IMR-90 (cell line): ENCODE measurements at regions not wholly inside any gene's neighbourhood (a gene's known extent, or its start where the extent isn't known, plus 50 kb on each side); places are given as distances from the start of the nearest gene placed in this dataset.

Source experiments
- ATAC-seq: fragments of 200-7000 bp; cut with Tn5 transposase; 2 replicates; pipeline ENCODE4 v1.9.1; 2020; ENCODE audit warnings: low read depth, mild to moderate bottlenecking, moderate library complexity
- BruUV-seq: library from RNA; stranded (reverse); fragments of 400-500 nt; replicated peaks from 2 replicates; lab custom pipeline; 2021; lab: Mats Ljungman, UMichigan
- CTCF ChIA-PET: fragments of 300-600 bp; formaldehyde crosslinking; extraction: SDS; loops from one replicate; lab custom pipeline; 2021; ENCODE audit warnings: antibody characterized with exemption; lab: Yijun Ruan, JAX
- POLR2A ChIA-PET: fragments of 300-600 bp; sonication (Branson Sonifier 250); formaldehyde crosslinking; loops from one replicate; lab custom pipeline; 2022; ENCODE audit warnings: antibody characterized with exemption; ENCODE audit not compliant: unreplicated experiment; lab: Charles Lee
- DNase-seq: peaks from one replicate; pipeline ENCODE4 v3.0.0; 2013
- H2AFZ ChIP-seq: replicated peaks from 2 replicates; pipeline ENCODE3; 2013; ENCODE audit warnings: low read length, mild to moderate bottlenecking; ENCODE audit not compliant: poor library complexity
- H2AK5ac ChIP-seq: 2 replicates; pipeline ENCODE4 v1.6.1; 2013; ENCODE audit warnings: low read depth, low read length, inconsistent platforms
- H2AK9ac ChIP-seq: replicated peaks from 2 replicates; pipeline ENCODE3; 2013; ENCODE audit warnings: mild to moderate bottlenecking, low read depth, low read length, moderate library complexity; ENCODE audit not compliant: poor library complexity
- H2BK120ac ChIP-seq: 2 replicates; pipeline ENCODE4 v1.6.1; 2013; ENCODE audit warnings: low read depth, low read length, inconsistent platforms
- H2BK15ac ChIP-seq: 3 replicates; pipeline ENCODE4 v1.6.1; 2013; ENCODE audit warnings: low read depth, low read length, inconsistent platforms
- H2BK20ac ChIP-seq: 2 replicates; pipeline ENCODE4 v1.6.1; 2013; ENCODE audit warnings: low read depth, mild to moderate bottlenecking, inconsistent platforms, low read length, moderate library complexity
- H2BK5ac ChIP-seq: 2 replicates; pipeline ENCODE4 v1.6.1; 2013; ENCODE audit warnings: mild to moderate bottlenecking, low read depth, low read length, inconsistent platforms; ENCODE audit not compliant: poor library complexity, severe bottlenecking
- H3K14ac ChIP-seq: replicated peaks from 2 replicates; pipeline ENCODE4 v1.6.1; 2013; ENCODE audit warnings: low read depth, low read length, inconsistent platforms
- H3K18ac ChIP-seq: 2 replicates; pipeline ENCODE4 v1.6.1; 2013; ENCODE audit warnings: low read depth, low read length, control low read depth
- H3K23ac ChIP-seq: 2 replicates; pipeline ENCODE4 v1.6.1; 2013; ENCODE audit warnings: low read depth, low read length, inconsistent platforms
- H3K27ac ChIP-seq: 2 replicates; pipeline ENCODE4 v1.5.1; 2013; ENCODE audit warnings: mild to moderate bottlenecking, control low read depth, low read length; ENCODE audit not compliant: insufficient read depth
- H3K27me3 ChIP-seq: 2 replicates; pipeline ENCODE4 v1.6.1; 2013; ENCODE audit warnings: low read length; ENCODE audit not compliant: control insufficient read depth, insufficient read depth
- H3K36me3 ChIP-seq: 2 replicates; pipeline ENCODE4 v1.6.1; 2013; ENCODE audit warnings: low read length, mixed read lengths; ENCODE audit not compliant: control insufficient read depth, insufficient read depth
- H3K4ac ChIP-seq: 2 replicates; pipeline ENCODE4 v1.6.1; 2013; ENCODE audit warnings: low read depth, low read length, inconsistent platforms
- H3K4me1 ChIP-seq: 2 replicates; pipeline ENCODE4 v1.6.1; 2013; ENCODE audit warnings: low read length, mixed read lengths; ENCODE audit not compliant: control insufficient read depth, insufficient read depth
- H3K4me2 ChIP-seq: 2 replicates; pipeline ENCODE4 v1.6.1; 2013; ENCODE audit warnings: low read depth, mild to moderate bottlenecking, control low read depth, low read length, moderate library complexity
- H3K4me3 ChIP-seq: 2 replicates; pipeline ENCODE4 v1.5.1; 2013; ENCODE audit warnings: low read depth, mild to moderate bottlenecking, control low read depth, low read length, moderate library complexity; ENCODE audit not compliant: insufficient read depth
- H3K56ac ChIP-seq: 2 replicates; pipeline ENCODE4 v1.6.1; 2013; ENCODE audit warnings: low read length, inconsistent platforms; ENCODE audit not compliant: insufficient read depth; ENCODE audit errors: extremely low read depth
- H3K79me1 ChIP-seq, 2 experiments: 2 replicates each; pipeline ENCODE4 v1.6.1; 2013; ENCODE audit warnings: low read length in 2 of 2, inconsistent platforms in 1 of 2, low read depth in 1 of 2
- H3K9ac ChIP-seq: 2 replicates; pipeline ENCODE4 v1.6.1; 2013; ENCODE audit warnings: low read depth, low read length, control low read depth
- H3K9me1 ChIP-seq: 2 replicates; pipeline ENCODE4 v1.6.1; 2013; ENCODE audit warnings: low read length, inconsistent platforms; ENCODE audit not compliant: insufficient read depth
- H3K9me3 ChIP-seq: 2 replicates; pipeline ENCODE4 v1.6.1; 2013; ENCODE audit warnings: low read length; ENCODE audit not compliant: control insufficient read depth, insufficient read depth
- H4K20me1 ChIP-seq: 2 replicates; pipeline ENCODE4 v1.6.1; 2013; ENCODE audit warnings: low read length, inconsistent platforms; ENCODE audit not compliant: insufficient read depth
- H4K5ac ChIP-seq: 2 replicates; pipeline ENCODE4 v1.6.1; 2013; ENCODE audit warnings: mild to moderate bottlenecking, low read depth, low read length, control low read depth
- H4K8ac ChIP-seq, 2 experiments: 2 replicates each; pipeline ENCODE4 v1.6.1; 2013; ENCODE audit warnings: low read depth in 2 of 2, low read length in 2 of 2, control low read depth in 1 of 2, inconsistent platforms in 1 of 2
- H4K91ac ChIP-seq: 2 replicates; pipeline ENCODE4 v1.6.1; 2013; ENCODE audit warnings: low read depth, low read length, inconsistent platforms; ENCODE audit not compliant: insufficient read depth
- CHD1 ChIP-seq: IDR thresholded peaks from 2 replicates; pipeline ENCODE4 v1.6.1; 2012; ENCODE audit warnings: low read depth, low read length, improper control_type of control experiment
- FOS ChIP-seq: fragments of 150-350 bp; IDR thresholded peaks from 2 replicates; pipeline ENCODE4 v1.6.1; 2016; ENCODE audit warnings: low read depth, low read length
- MAFK ChIP-seq: IDR thresholded peaks from 2 replicates; pipeline ENCODE4 v1.6.1; 2012; ENCODE audit warnings: low read depth, low read length, improper control_type of control experiment
- MXI1 ChIP-seq: IDR thresholded peaks from 2 replicates; pipeline ENCODE4 v1.6.1; 2012; ENCODE audit warnings: low read depth, mild to moderate bottlenecking, low read length, moderate library complexity, borderline replicate concordance
- WGBS, 2 experiments: methylation state at CpG; one replicate each; pipeline versions ENCODE4 v1.1.5 to v1.1.7; 2013; ENCODE audit warnings: missing lambda C conversion rate in 2 of 2; ENCODE audit not compliant: insufficient read length in 1 of 2; ENCODE audit errors: extremely low coverage in 2 of 2; 5-methylcytosine and 5-hydroxymethylcytosine counted together
- dilution Hi-C: fragments of 300-500 bp; cut with HindIII; formaldehyde crosslinking; loops from one replicate; pipeline ENCODE4 v1.14.3; 2018; ENCODE audit warnings: low sequenced_read_pairs; ENCODE audit not compliant: unreplicated experiment
- in situ Hi-C: fragments of 300-500 bp; cut with MboI; formaldehyde crosslinking; loops from 3 replicates; pipeline ENCODE4 v1.14.3; 2019; ENCODE audit warnings: low sequenced_read_pairs, inconsistent platforms, mixed read lengths
- intact Hi-C: fragments of 100-400 bp; cut with micrococcal nuclease; formaldehyde crosslinking; loops from 2 replicates; pipeline ENCODE4 v1.10.0; 2022
- TF ChIP-seq, protein P1 (sequence below): fragments of 150-350 bp; IDR thresholded peaks from 2 replicates; pipeline ENCODE4 v1.6.1; 2017; ENCODE audit warnings: mild to moderate bottlenecking, antibody characterized with exemption, low read length, low read depth
- TF ChIP-seq, protein P2 (sequence below): conservative IDR thresholded peaks from 2 replicates; pipeline ENCODE4 v1.5.1; 2012; ENCODE audit warnings: mild to moderate bottlenecking, low read depth, low read length, improper control_type of control experiment

DNA sequence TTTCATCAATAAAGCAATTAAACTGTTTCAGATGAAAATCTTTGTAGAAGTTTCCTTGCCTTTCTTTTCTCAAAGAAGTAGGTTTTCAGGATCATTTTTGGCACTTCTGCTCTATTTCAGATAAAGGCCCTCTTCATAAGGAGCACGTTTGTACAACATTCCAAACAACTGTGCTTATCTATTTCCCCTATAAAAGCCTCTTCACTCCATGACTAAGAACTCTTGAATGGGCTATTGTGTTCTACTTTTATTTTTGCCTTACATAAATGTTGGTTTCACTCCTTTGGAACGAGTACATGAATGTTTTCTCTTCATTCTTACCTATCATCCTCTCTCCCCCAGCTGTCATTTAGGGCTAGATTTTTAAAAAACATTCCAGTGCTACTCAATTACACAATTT lies 288.0 kb upstream of the PPP1R2C start:
- no peak overlapping the region for H2BK20ac ChIP-seq
- H2AK9ac ChIP-seq: no peak overlapping the region
- H2AK5ac ChIP-seq: no peak overlapping the region
- H3K4me1 ChIP-seq: no peaks in the 10 kb centered on the region
- WGBS, 2 experiments: no CpG with 5 or more reads among the region's 2 CpGs
- no peak overlapping the region for H3K4ac ChIP-seq
- intact Hi-C loops: no loop called here
- no peak overlapping the region for H2BK15ac ChIP-seq
- H2BK5ac ChIP-seq: no peak overlapping the region
- dilution Hi-C loops: no loop called here
- no peak overlapping the region for H4K8ac ChIP-seq
- POLR2A ChIA-PET: no interaction called here
- no peaks in the 10 kb centered on the region for H3K9me1 ChIP-seq
- in situ Hi-C loops: no loop called here
- H3K79me1 ChIP-seq: no peaks in the 10 kb centered on the region
- no peaks in the 10 kb centered on the region for H3K27me3 ChIP-seq
- DNase-seq: no peak
- BruUV-seq: no TSS peak
- H4K20me1 ChIP-seq: no peaks in the 10 kb centered on the region
- no peak for ATAC-seq
- no peak overlapping the region for H3K9ac ChIP-seq
- H3K27ac ChIP-seq: no peak overlapping the region
- no peak overlapping the region for H3K4me3 ChIP-seq
- no peak overlapping the region for H4K5ac ChIP-seq
- H4K91ac ChIP-seq: no peak overlapping the region
- TF ChIP-seq MAFK (no peak), FOS (no peak), CHD1 (no peak), MXI1 (no peak)
- TF ChIP-seq, protein P1, sequence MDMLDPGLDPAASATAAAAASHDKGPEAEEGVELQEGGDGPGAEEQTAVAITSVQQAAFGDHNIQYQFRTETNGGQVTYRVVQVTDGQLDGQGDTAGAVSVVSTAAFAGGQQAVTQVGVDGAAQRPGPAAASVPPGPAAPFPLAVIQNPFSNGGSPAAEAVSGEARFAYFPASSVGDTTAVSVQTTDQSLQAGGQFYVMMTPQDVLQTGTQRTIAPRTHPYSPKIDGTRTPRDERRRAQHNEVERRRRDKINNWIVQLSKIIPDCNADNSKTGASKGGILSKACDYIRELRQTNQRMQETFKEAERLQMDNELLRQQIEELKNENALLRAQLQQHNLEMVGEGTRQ: no peak
- TF ChIP-seq, protein P2, sequence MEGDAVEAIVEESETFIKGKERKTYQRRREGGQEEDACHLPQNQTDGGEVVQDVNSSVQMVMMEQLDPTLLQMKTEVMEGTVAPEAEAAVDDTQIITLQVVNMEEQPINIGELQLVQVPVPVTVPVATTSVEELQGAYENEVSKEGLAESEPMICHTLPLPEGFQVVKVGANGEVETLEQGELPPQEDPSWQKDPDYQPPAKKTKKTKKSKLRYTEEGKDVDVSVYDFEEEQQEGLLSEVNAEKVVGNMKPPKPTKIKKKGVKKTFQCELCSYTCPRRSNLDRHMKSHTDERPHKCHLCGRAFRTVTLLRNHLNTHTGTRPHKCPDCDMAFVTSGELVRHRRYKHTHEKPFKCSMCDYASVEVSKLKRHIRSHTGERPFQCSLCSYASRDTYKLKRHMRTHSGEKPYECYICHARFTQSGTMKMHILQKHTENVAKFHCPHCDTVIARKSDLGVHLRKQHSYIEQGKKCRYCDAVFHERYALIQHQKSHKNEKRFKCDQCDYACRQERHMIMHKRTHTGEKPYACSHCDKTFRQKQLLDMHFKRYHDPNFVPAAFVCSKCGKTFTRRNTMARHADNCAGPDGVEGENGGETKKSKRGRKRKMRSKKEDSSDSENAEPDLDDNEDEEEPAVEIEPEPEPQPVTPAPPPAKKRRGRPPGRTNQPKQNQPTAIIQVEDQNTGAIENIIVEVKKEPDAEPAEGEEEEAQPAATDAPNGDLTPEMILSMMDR: no peak
- no peaks in the 10 kb centered on the region for H3K36me3 ChIP-seq
- no peak overlapping the region for H2BK120ac ChIP-seq
- no peak overlapping the region for H2AFZ ChIP-seq
- H3K56ac ChIP-seq: no peak overlapping the region
- H3K18ac ChIP-seq: no peak overlapping the region
- H3K23ac ChIP-seq: no peak overlapping the region
- no peak overlapping the region for H3K14ac ChIP-seq
- no peak overlapping the region for H3K4me2 ChIP-seq
- CTCF ChIA-PET: no interaction called here
- no peaks in the 10 kb centered on the region; the same call in 1 of the 2 replicates for H3K9me3 ChIP-seq
